ENCODE measurements at regions not wholly inside any gene's neighbourhood (a gene's known extent, or its start where the extent isn't known, plus 50 kb on each side); places are given as distances from the start of the nearest gene placed in this dataset.

DNA sequence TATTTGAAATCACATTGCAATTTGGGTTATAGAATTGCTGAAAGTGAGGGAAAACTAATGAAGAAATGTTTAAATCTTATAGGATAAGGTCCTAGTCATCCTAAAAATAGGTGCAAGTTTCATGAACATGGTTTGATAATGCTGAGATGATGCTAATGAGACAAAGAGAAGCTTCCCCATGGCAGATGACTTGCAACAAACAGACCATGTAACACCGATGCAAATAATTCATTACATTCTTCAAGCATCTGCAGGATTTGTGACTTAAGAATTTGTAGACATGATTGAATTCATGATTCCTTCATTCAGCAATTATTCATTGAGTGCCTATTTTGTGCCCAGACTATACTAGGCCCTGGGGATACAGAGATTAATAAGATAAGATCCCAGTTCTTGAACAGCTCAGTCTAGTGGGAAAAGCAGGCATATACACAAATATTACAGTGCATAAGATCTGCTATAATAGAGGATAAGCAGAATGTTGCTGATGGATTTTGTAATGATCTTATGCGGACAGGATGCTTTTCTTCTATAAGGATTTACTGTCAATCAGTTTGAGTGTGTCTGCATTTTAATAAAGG is 367.9 kb upstream of the GBE1 start:
- TF ChIP-seq, protein P1, sequence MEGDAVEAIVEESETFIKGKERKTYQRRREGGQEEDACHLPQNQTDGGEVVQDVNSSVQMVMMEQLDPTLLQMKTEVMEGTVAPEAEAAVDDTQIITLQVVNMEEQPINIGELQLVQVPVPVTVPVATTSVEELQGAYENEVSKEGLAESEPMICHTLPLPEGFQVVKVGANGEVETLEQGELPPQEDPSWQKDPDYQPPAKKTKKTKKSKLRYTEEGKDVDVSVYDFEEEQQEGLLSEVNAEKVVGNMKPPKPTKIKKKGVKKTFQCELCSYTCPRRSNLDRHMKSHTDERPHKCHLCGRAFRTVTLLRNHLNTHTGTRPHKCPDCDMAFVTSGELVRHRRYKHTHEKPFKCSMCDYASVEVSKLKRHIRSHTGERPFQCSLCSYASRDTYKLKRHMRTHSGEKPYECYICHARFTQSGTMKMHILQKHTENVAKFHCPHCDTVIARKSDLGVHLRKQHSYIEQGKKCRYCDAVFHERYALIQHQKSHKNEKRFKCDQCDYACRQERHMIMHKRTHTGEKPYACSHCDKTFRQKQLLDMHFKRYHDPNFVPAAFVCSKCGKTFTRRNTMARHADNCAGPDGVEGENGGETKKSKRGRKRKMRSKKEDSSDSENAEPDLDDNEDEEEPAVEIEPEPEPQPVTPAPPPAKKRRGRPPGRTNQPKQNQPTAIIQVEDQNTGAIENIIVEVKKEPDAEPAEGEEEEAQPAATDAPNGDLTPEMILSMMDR (IDR thresholded peaks at IDR 0.05) = no peak
- no peak for TF ChIP-seq POLR2A (IDR thresholded peaks at IDR 0.05)

Measured in Peyer's patch (tissue), 4 donors.